GM23338 (cell line): ENCODE measurements at regions not wholly inside any gene's neighbourhood (a gene's known extent, or its start where the extent isn't known, plus 50 kb on each side); places are given as distances from the start of the nearest gene placed in this dataset.

Source experiments
- CTCF ChIP-seq, 2 experiments: fragments of 200-600 bp in 1 of 2; sonication (generic) in 1 of 2; conservative IDR thresholded peaks; 2 replicates each; pipeline versions ENCODE4 v1.5.1 to v1.6.1; 2016 to 2017; ENCODE audit warnings: antibody characterized with exemption in 2 of 2, low read depth in 2 of 2, mild to moderate bottlenecking in 2 of 2, moderate library complexity in 1 of 2
- EZH2phosphoT487 ChIP-seq: fragments of 200-600 bp; sonication (generic); IDR thresholded peaks from one replicate; pipeline ENCODE4 v1.8.1; 2018; ENCODE audit warnings: antibody characterized with exemption; ENCODE audit not compliant: unreplicated experiment
- JUNB ChIP-seq: IDR thresholded peaks from one replicate; pipeline ENCODE4 v1.6.1; 2016; ENCODE audit warnings: antibody characterized with exemption; ENCODE audit not compliant: unreplicated experiment
- ZNF331 ChIP-seq: fragments of 250-450 bp; sonication (Bioruptor Pico); IDR thresholded peaks from 2 replicates; pipeline ENCODE4 v1.5.0; 2020; ENCODE audit warnings: low read depth, mild to moderate bottlenecking, moderate library complexity
- TF ChIP-seq, protein P1 (sequence below): IDR thresholded peaks from one replicate; pipeline ENCODE4 v1.6.1; 2018; ENCODE audit warnings: antibody characterized with exemption; ENCODE audit not compliant: unreplicated experiment

GRCh38 chr1:98322086-98322485, 339.4 kb upstream of the SNX7 start:
- no peak for TF ChIP-seq CTCF (conservative IDR thresholded peaks at IDR 0.05; ENCODE audit: low read depth in 2 of 2)
- TF ChIP-seq JUNB: no peak
- no peak for TF ChIP-seq ZNF331 (CRISPR knock-in tag)
- TF ChIP-seq EZH2phosphoT487: no peak
- TF ChIP-seq, protein P1, sequence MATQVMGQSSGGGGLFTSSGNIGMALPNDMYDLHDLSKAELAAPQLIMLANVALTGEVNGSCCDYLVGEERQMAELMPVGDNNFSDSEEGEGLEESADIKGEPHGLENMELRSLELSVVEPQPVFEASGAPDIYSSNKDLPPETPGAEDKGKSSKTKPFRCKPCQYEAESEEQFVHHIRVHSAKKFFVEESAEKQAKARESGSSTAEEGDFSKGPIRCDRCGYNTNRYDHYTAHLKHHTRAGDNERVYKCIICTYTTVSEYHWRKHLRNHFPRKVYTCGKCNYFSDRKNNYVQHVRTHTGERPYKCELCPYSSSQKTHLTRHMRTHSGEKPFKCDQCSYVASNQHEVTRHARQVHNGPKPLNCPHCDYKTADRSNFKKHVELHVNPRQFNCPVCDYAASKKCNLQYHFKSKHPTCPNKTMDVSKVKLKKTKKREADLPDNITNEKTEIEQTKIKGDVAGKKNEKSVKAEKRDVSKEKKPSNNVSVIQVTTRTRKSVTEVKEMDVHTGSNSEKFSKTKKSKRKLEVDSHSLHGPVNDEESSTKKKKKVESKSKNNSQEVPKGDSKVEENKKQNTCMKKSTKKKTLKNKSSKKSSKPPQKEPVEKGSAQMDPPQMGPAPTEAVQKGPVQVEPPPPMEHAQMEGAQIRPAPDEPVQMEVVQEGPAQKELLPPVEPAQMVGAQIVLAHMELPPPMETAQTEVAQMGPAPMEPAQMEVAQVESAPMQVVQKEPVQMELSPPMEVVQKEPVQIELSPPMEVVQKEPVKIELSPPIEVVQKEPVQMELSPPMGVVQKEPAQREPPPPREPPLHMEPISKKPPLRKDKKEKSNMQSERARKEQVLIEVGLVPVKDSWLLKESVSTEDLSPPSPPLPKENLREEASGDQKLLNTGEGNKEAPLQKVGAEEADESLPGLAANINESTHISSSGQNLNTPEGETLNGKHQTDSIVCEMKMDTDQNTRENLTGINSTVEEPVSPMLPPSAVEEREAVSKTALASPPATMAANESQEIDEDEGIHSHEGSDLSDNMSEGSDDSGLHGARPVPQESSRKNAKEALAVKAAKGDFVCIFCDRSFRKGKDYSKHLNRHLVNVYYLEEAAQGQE: no peak
